NCI-H187 (cell line): ENCODE measurements at regions not wholly inside any gene's neighbourhood (a gene's known extent, or its start where the extent isn't known, plus 50 kb on each side); places are given as distances from the start of the nearest gene placed in this dataset.

Experiments
- DNase-seq, 2 experiments: peaks; one replicate each; lab custom pipeline; 2025; lab: John Stamatoyannopoulos, UW

DNA sequence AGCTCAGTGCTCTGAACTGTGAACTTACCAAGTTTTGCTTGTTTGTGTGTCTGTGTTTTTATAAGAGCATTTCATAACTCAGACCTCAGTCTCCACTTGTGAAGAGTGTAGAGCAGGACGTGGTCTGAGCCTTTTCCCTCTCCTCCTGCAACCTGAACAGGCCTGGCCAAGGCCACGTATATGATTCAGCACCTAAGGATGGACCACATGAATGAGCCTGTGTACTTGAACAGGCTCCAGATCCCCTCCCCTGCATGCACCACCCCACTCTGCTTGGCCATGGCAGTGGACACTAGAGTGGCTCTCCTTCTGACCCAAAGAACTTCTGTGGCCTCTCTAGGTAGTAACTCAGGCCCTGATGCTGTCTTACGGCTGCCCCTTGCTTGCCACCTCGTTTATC, 125.9 kb upstream of the FSTL4 start:
- no peak for DNase-seq

GRCh38 chr5:133736512-133736911, 124.2 kb upstream of the FSTL4 start:
- DNase-seq = no peak

DNA sequence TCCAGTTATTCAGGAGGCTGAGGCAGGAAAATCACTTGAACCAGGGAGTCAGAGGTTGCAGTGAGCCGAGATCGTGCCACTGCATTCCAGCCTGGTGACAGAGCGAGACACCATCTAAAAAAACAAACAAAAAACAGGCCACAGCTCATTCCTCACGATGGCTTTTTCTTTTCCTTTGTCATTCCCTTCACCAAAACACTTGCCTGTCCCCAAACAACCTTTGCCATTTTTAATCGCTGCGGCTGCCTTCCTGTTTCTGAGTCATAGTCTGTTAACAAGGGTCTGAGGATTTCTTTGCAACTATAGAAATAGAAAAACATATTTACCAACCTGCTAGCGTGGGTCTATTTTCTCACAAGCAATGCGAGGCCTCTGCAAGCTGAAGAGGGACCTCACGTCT, 123.0 kb upstream of the FSTL4 start:
- no peak for DNase-seq

DNA sequence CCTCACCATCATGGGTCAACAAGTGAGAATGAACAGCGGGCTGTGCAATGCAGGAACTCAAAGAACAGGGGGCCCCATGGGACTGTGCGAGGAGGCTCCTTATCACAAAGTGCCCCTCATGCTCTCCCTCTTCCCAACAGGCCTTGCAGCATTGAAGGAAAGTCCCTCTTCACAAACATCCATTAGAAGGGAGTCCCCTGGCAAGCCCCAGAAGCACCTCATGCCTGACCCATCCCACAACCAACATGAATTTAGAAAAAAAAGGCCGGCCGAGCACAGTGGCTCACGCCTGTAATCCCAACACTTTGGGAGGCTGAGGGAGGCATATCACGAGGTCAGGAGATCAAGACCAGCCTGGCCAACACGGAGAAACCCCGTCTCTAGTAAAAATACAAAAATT, 122.6 kb upstream of the FSTL4 start:
- DNase-seq = no peak

DNA sequence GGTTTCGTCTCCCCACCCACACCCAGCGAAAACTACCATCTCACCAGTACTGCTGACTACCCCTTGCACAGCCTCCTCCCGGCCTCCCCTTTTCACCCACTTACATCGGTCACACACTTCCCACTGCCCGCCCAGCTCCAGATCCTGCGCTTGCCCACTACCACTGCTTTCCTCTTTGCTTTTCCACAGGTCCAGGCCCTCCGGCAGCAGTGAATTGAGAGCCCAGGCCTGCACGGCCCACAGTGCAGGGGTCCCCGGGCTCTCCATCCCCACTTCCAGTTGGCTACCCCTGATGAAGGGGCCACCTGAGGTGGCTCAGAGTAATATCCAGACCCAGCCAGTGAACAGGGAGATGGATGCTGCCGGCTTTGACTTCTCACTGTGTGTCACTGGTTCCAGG, 120.2 kb upstream of the FSTL4 start:
- DNase-seq = no peak

GRCh38 chr5:133731951-133732350, 119.6 kb upstream of the FSTL4 start:
- no peak for DNase-seq

DNA sequence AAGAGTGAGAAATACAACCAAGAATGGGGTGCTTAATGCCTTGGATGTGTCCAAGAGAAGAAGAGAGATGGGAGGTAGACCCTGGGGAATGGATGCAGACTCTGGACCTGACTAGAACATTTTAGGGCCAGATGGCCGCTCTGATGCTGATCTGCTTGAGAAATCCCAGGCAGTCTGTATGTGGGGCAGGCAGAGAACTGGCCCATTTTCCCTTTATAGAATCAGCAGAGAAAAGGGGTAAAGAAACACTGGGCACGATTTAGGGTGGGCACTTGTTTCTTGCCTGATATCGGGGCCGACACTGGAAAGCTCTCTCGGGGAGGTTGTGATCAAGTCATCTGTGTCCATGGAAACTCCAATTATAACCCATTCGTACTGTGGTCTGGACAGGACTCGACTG, 118.5 kb upstream of the FSTL4 start:
- DNase-seq = no peak

DNA sequence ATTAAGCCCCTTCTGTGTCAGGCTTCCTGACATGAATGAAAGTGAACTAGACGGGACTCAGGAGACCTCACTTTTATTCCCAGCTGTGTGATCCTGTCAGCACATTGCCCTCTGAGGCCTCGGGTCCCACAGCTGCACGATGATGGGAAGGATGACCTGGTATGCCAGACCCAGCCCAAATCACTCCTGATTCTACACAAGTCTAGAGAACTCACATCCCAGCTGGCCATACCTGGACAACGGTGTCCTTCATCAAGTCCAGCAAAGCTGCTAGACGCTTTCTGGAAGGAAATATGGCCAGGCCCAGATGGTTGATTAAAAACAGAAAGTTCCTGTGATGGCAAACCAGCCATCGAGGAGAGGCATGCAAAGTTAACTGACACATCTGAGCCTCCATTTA, 118.0 kb upstream of the FSTL4 start:
- no peak for DNase-seq

- no peak for DNase-seq
Observed at GRCh38 chr5:133729800-133730199, 117.5 kb upstream of the FSTL4 start.

DNA sequence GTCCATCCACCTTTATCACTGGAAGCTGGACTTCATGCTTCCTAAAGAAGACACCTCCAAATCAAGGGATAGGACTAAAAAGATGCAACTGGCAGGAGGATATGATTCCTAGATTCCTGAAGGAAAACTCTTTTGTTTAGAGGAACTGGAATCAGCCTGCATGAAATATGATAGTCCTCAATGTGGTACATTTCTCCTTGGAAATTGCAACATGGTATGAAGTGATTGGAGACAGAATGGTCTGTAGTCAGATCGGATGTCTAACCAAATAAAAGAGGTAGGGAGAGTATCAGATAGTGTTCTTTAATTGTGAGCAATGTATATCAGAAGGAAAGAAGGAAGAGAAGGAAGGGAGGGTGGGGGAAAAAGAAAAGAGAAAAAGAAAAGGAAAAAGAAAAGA, 116.1 kb upstream of the FSTL4 start:
- no peak for DNase-seq

GRCh38 chr5:133727636-133728035, 115.3 kb upstream of the FSTL4 start:
- no peak for DNase-seq

GRCh38 chr5:133723651-133724366, 111.5 kb upstream of the FSTL4 start:
- no peak for DNase-seq

- DNase-seq = no peak
Observed at GRCh38 chr5:133723126-133723525, 110.8 kb upstream of the FSTL4 start.

DNA sequence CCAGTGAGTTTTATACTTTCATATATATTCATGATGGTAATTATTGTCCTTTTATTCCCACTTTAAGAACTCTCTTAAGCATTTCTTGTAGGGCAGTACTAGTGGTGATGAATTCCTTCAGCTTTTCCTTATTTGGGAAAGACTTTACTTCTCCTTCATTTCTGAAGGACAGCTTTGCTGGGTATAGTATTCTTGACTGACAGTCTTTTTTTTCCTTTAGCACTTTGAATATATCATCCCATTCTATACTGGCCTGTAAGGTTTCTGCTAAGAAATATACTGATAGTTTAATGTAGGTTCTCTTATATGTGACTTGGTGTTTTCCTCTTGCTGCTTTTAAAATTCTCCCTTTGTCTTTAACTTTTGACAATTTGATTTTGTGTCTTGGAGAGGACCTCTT, 109.0 kb upstream of the FSTL4 start:
- DNase-seq = no peak

- no peak for DNase-seq
Observed at GRCh38 chr5:133718457-133718856, 106.1 kb upstream of the FSTL4 start.

DNA sequence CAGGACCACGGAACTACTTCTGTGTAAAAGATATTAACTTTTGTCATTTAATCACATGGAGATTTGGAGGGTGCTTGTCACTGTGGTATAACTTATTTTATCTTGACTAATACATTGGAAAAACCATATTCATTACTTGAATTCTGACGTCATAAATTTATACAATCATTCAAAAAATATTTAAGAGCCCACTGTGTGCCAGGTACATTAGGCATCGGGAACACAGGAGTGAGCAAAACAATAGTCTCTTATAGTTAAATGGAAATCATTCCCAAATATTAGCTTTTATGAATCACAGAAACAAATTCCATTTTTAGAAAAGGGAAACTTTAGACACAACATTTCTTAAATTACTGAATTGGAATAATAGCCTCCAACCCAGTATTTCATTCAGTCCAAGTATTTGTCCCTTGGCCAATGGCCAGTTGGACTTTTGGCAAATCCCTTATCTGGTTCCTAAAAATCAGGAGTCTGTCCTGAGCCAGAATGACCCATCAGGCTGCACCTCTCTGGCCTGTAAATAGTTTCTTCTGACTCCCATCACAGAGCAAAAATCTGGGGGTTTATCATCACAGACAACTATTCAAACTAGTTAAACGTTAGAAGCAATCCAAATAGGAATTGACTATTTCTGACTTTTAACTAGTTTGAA, 104.3 kb upstream of the FSTL4 start:
- no peak for DNase-seq

DNA sequence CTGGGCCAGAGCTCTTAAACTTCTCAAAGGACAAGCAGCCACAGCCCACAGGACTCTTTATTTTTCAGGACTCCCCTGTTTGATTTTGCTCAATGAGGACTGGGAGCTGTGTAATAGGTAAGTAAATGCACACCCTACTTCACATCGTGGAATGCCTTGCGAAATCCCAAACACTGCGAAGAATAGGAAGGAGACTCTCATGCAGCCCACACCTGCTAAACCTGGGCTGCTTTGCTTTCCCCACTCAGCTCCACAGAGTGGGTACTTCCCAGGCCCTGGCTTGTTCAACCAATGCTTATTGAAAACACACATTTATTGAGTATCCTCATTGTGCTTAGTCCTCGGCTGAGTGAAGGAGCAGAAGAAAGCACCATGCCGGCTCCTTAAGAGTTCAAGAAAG, 103.3 kb upstream of the FSTL4 start:
- no peak for DNase-seq

DNA sequence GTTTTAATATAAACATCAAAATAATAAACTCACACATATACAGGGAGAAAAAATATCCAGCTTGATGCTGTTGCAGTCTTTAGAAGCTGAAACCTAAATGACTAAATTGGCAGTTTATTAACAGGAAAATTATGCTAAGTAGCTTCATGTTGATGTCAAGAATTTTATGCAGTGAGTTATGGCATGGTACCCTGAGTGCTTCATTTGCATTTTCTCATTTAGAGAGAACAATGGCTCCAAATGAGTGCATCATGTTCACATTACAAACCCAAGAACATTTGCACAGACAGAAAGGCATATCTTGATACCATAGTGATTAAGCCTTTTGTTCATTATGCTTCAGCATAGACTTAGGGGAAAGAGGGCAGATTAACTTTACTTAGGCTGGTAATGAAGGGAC, 102.9 kb upstream of the FSTL4 start:
- DNase-seq = no peak

DNA sequence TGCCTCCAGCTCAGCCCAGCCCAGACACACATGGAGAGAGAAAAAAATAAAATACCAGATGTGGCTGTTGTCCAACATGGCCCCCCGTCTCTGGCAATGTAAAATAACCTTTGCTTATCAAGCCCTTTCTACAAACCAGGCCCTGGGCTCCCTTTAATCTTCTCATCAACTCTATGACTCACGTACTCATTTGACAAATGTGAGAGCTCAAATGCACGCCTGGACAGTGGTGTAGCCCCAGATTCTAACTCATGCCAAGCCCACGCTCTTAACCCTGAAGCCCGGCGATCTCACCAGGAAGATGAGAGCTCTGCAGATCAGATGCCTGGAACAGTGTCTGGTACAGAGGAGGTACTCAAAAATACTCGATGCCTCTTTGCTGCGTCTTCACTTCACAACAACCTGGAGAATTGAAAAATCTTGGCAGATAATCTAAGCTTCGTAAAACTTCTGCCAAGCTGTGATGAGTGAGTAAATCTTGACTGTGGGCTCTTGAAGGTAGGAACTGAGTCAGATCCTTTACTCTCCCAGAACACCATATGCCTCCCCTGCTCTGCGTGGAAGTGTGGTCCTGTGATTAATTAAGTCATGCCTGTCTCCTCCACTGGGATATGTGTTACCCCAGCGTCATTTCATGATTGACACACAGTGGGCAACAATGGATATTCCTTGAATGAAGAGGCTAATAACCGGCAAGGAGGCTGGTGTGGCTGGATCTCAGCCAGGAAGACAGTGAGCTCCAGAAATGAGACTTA, 102.0 kb upstream of the FSTL4 start:
- DNase-seq = no peak

DNA sequence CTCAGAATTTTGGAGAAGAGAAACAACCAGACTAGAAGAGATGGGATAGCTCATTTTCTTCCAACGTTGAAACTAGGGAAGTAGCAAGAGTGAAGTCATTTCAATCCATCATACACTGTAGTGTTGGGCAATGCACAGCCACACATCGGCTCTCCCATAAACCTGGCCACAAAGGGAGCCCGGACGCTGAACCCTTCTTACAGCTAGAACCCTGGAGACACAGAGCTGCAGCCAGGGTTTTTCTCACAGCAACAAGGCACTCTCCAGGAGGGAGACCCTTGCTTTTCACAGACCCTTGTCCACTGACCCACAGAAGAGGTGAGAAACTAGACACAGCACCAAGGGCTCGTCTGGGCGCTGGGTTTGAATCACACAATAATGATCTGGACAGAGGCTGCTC, 101.4 kb upstream of the FSTL4 start:
- DNase-seq = no peak

DNA sequence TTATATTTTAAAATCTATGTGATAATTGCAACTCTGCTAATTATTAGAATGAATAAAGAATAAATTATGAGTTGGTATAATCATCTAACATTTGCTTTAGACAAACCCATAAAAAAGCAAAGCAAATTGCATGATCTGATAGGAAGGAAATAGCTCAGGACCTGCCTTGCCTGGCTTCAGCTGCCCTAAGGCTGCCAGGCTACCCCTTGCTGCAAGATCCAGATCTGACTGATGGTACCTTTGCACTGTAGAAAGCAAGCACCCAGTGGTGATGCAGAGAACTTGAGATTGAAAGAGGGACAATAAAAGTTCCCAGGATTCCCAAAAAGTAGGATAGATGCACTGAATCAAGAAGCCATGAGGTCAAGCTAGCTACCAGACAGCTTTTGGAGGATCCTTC, 100.9 kb upstream of the FSTL4 start:
- DNase-seq = no peak

DNA sequence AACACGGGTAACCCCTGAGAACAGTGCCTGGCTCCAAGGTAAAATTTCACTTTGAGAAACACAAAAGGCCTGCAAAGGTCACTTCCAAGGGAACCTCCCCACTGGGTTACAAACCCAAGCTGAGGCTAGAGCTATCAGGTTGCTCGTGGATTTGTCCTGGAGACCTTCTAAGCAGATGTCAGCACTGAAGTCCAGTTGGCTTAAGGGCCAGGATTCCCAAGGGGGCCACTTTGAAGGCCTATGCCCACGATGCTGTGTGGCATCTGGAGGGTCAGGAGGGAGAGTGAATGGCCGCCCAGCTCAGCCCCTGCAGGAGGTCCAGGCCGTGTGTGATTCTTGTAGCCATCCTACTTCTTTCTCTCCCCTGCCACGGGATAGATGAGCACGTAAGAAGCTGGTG, 100.2 kb upstream of the FSTL4 start:
- no peak for DNase-seq

DNA sequence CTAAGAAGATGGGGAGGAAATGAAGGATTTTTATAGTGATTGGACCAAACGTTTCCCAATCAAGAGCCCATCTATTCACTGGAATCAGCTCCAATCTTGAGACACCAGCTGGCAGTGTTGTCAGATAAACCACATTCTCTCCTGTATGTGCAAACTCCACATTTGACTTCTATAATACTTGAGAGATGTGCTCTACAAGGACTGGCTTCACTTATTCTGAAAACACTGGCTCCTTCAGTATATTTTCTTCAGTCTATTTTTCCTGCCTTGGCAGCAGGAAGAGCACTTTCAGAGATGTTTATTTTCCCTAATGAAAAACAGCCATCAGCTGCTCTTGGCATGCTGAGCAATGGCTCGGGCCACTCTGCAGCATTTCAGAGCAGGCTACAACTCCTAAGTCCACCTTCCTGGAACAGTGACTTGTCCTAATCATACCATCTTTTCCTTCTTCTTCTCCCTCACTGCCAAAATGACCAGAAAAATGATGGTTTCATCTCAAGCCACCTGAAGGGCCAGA, 96.9 kb upstream of the FSTL4 start:
- no peak for DNase-seq
